ENCODE measurements at regions not wholly inside any gene's neighbourhood (a gene's known extent, or its start where the extent isn't known, plus 50 kb on each side); places are given as distances from the start of the nearest gene placed in this dataset.

DNA sequence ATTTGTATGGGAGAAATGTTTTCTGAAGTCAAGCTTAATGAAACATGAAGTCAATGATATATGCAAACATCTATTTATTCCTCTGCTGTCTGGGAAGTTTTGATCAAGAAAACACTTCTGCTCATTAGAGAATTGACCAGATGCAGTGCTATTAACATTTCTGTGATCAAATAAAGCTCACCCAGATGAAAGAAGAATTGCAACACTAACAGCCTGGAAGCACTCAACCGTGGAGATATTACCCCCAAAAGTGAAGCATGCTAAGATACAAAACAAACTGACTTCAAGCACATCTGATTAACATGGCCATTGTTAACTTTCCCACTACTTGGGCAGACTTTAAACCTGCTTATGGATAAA lies 73.7 kb upstream of the GUCY1A1 start:
- Mint-ChIP-seq H3K4me3 (no peak overlapping the region), H3K27me3 (no peaks in the 10 kb centered on the region), H3K27ac (no peak overlapping the region), H3K9me3 (ENCODE audit: insufficient read depth) (no peaks in the 10 kb centered on the region), H3K4me1 (no peaks in the 10 kb centered on the region)
- WGBS (ENCODE audit: insufficient coverage), result 29% methylated on average over 1 of the region's 1 CpG
- ATAC-seq (ENCODE audit: low read depth), result no peak
- H3K27ac ChIP-seq (ENCODE audit: low read length in 2 of 2), result no peak overlapping the region
- no peaks in the 10 kb centered on the region for H3K36me3 ChIP-seq (replicated peaks in 1 of 2; ENCODE audit: control extremely low read depth in 1 of 2, control insufficient read depth in 1 of 2, extremely low read depth in 1 of 2, insufficient read depth in 2 of 2, low read length in 1 of 2)
- H3K27me3 ChIP-seq (replicated peaks in 1 of 4; ENCODE audit: control extremely low read depth in 1 of 4, control insufficient read depth in 3 of 4, insufficient read depth in 4 of 4, low read length in 3 of 4), result no peaks in the 10 kb centered on the region
- no peaks in the 10 kb centered on the region for H3K79me2 ChIP-seq (ENCODE audit: control insufficient read depth, insufficient read depth, low read length)
- CTCF ChIA-PET, result no interaction called here
- no peaks in the 10 kb centered on the region for H4K20me1 ChIP-seq (ENCODE audit: control insufficient read depth, insufficient read depth, low read length, poor library complexity, severe bottlenecking)
- no peak overlapping the region for H3K4me3 ChIP-seq (ENCODE audit: control extremely low read depth in 1 of 5, extremely low read depth in 1 of 5, insufficient read depth in 1 of 5, low read depth in 2 of 5, low read length in 4 of 5)
- H3K4me2 ChIP-seq (replicated peaks; ENCODE audit: low read depth, low read length, poor library complexity, severe bottlenecking), result no peak overlapping the region
- no peak for TF ChIP-seq EZH2 (IDR thresholded peaks at IDR 0.05; ENCODE audit: borderline replicate concordance, insufficient read depth, low read depth, low read length, poor library complexity, severe bottlenecking)
- TF ChIP-seq, protein P1, sequence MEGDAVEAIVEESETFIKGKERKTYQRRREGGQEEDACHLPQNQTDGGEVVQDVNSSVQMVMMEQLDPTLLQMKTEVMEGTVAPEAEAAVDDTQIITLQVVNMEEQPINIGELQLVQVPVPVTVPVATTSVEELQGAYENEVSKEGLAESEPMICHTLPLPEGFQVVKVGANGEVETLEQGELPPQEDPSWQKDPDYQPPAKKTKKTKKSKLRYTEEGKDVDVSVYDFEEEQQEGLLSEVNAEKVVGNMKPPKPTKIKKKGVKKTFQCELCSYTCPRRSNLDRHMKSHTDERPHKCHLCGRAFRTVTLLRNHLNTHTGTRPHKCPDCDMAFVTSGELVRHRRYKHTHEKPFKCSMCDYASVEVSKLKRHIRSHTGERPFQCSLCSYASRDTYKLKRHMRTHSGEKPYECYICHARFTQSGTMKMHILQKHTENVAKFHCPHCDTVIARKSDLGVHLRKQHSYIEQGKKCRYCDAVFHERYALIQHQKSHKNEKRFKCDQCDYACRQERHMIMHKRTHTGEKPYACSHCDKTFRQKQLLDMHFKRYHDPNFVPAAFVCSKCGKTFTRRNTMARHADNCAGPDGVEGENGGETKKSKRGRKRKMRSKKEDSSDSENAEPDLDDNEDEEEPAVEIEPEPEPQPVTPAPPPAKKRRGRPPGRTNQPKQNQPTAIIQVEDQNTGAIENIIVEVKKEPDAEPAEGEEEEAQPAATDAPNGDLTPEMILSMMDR (IDR thresholded peaks at IDR 0.05), result no peak
- H3K9ac ChIP-seq (ENCODE audit: low read length), result no peak overlapping the region
- POLR2A ChIA-PET, result no interaction called here
- no peak overlapping the region for H2AFZ ChIP-seq (ENCODE audit: insufficient read depth, low read depth, low read length, poor library complexity, severe bottlenecking)
- no peaks in the 10 kb centered on the region for H3K4me1 ChIP-seq (ENCODE audit: control insufficient read depth in 2 of 2, insufficient read depth in 2 of 2, low read length in 2 of 2)
- DNase-seq, result no peak
- intact Hi-C loops (cut with micrococcal nuclease), result no loop called here
- H3K9me3 ChIP-seq (ENCODE audit: control extremely low read depth in 1 of 3, control insufficient read depth in 2 of 3, insufficient read depth in 1 of 3, low read length in 2 of 3), result no peaks in the 10 kb centered on the region

DNA sequence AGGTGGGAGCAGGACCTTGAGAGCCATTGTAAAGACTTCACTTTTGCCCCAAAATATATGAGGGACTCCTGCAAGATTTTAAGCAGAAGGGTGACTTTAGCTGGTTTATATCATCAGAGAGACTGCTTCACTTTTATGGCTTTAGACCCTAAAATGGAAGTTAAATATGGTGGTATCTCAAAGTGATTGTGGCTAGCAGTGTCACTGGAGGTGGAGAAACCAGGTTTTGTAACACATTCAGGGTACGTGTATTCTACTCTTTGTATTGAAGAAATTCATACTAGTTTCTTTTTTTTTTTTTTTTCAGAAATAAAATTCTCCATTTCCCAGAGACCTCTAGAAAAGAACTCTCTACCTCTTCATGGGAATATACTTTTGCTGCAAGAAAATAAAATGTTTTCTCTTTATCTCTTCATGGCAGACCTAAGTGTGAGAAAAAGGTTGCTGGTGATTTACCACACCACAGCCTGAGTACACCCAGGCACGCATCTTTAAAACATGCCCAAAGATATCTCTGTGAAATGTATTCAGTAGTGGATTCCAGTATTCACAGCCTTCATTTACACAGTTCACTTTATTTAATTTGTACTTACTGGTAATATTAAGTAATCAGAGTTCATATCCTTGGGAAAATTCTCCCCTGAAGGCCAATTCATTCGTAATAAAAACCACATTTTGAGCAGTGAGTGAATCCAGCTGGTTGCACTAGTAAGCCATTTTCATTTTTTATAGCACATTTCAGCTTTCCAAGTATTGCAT lies 74.3 kb upstream of the GUCY1A1 start:
- Histone ChIP-seq H3K9me3 (ENCODE audit: control extremely low read depth in 1 of 3, control insufficient read depth in 2 of 3, insufficient read depth in 1 of 3, low read length in 2 of 3) (no peaks in the 10 kb centered on the region), H3K36me3 (replicated peaks in 1 of 2; ENCODE audit: control extremely low read depth in 1 of 2, control insufficient read depth in 1 of 2, extremely low read depth in 1 of 2, insufficient read depth in 2 of 2, low read length in 1 of 2) (no peaks in the 10 kb centered on the region), H3K27me3 (replicated peaks in 1 of 4; ENCODE audit: control extremely low read depth in 1 of 4, control insufficient read depth in 3 of 4, insufficient read depth in 4 of 4, low read length in 3 of 4) (no peaks in the 10 kb centered on the region), H2AFZ (ENCODE audit: insufficient read depth, low read depth, low read length, poor library complexity, severe bottlenecking) (no peak overlapping the region), H3K4me2 (replicated peaks; ENCODE audit: low read depth, low read length, poor library complexity, severe bottlenecking) (no peak overlapping the region), H3K4me3 (ENCODE audit: control extremely low read depth in 1 of 5, extremely low read depth in 1 of 5, insufficient read depth in 1 of 5, low read depth in 2 of 5, low read length in 4 of 5) (no peak overlapping the region), H3K27ac (ENCODE audit: low read length in 2 of 2) (no peak overlapping the region), H3K4me1 (ENCODE audit: control insufficient read depth in 2 of 2, insufficient read depth in 2 of 2, low read length in 2 of 2) (no peaks in the 10 kb centered on the region), H3K79me2 (ENCODE audit: control insufficient read depth, insufficient read depth, low read length) (no peaks in the 10 kb centered on the region), H3K9ac (ENCODE audit: low read length) (no peak overlapping the region), H4K20me1 (ENCODE audit: control insufficient read depth, insufficient read depth, low read length, poor library complexity, severe bottlenecking) (no peaks in the 10 kb centered on the region)
- TF ChIP-seq, protein P1 (IDR thresholded peaks at IDR 0.05), result no peak
- no peak for TF ChIP-seq EZH2 (IDR thresholded peaks at IDR 0.05; ENCODE audit: borderline replicate concordance, insufficient read depth, low read depth, low read length, poor library complexity, severe bottlenecking)
- POLR2A ChIA-PET, result no interaction called here
- CTCF ChIA-PET, result no interaction called here
- Mint-ChIP-seq H3K4me1 (no peaks in the 10 kb centered on the region), H3K27me3 (no peaks in the 10 kb centered on the region), H3K27ac (no peak overlapping the region), H3K4me3 (no peak overlapping the region), H3K9me3 (ENCODE audit: insufficient read depth) (no peaks in the 10 kb centered on the region)
- DNase-seq, result no peak
- no peak for ATAC-seq (ENCODE audit: low read depth)
- WGBS (ENCODE audit: insufficient coverage), result no CpG with 5 or more reads among the region's 3 CpGs
- intact Hi-C loops (cut with micrococcal nuclease), result no loop called here
